MM.1S (cell line): ENCODE measurements at regions not wholly inside any gene's neighbourhood (a gene's known extent, or its start where the extent isn't known, plus 50 kb on each side); places are given as distances from the start of the nearest gene placed in this dataset.

Experiments
- CTCF ChIP-seq: fragments of 300-600 bp; sonication (generic); IDR thresholded peaks from 2 replicates; pipeline ENCODE4 v1.5.1; 2016; ENCODE audit warnings: antibody characterized with exemption, low read length, mixed read lengths
- EZH2 ChIP-seq: fragments of 300-600 bp; sonication (generic); optimal IDR thresholded peaks from 2 replicates; pipeline ENCODE3; 2017; ENCODE audit warnings: low read depth, mild to moderate bottlenecking, antibody characterized with exemption, low read length, mixed read lengths
- EZH2phosphoT487 ChIP-seq: fragments of 300-600 bp; sonication (generic); IDR thresholded peaks from 2 replicates; pipeline ENCODE4 v1.6.1; 2018; ENCODE audit warnings: antibody characterized with exemption, low read length

DNA sequence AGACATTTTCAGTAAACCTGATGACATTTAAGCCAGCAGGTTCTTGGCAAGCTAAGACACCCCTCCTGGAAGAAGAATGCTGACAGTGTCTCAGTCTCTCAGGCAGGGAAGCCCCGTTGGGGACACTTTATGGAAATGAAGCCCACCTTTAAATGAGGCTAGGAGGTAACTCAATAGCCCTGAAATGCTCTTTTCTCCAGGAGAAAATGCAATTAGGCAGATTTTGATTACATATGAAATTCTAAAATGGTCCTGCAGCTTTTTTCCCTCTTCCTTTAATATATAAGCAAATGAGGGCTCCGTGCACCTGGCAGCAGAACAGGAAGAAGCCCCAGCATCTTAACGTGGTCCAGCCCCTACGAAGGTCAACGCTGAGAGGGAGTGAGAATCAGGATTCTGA, 65.8 kb upstream of the CHST15 start:
- TF ChIP-seq CTCF (no peak), EZH2phosphoT487 (no peak), EZH2 (no peak)
